GM19035 (cell line): ENCODE measurements at regions not wholly inside any gene's neighbourhood (a gene's known extent, or its start where the extent isn't known, plus 50 kb on each side); places are given as distances from the start of the nearest gene placed in this dataset.
"Not testable (repeated sequence)": the region's sequence is repeated elsewhere in the genome, so short reads cannot be mapped to it uniquely, and the experiment has no call there.

Experiments
- ATAC-seq: cut with Tn5 transposase; IDR thresholded peaks from one replicate; pipeline ENCODE4 v1.9.1; 2021; ENCODE audit not compliant: unreplicated experiment

- ATAC-seq = no peak
These were observed 296.0 kb downstream of the PPP1R3A start for GRCh38 chr7:113622796-113623195.

DNA sequence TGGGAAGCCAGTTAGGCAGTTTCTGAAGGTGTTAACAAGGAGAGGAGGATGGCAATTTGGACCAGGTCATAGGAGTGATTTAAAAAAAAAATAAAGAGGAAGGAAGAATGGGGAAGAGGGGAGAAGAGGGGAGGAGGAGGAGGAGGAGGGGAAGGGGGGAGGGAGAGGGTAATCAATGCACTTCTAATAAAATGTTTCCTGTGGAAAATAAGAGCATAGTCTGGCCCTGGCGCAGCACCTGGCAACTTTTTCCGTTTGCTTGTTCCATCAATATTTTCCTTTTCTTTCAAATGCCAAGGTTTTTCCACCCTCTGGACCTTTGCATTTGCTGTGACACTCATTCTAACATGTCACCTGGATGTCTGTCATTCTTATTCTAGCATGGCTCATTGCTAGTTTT, 308.2 kb downstream of the PPP1R3A start:
- ATAC-seq = no peak

- no peak for ATAC-seq
These were observed 310.0 kb downstream of the PPP1R3A start for GRCh38 chr7:113608782-113609181.

- ATAC-seq = no peak
These were observed 312.5 kb downstream of the PPP1R3A start for GRCh38 chr7:113606325-113606724.

DNA sequence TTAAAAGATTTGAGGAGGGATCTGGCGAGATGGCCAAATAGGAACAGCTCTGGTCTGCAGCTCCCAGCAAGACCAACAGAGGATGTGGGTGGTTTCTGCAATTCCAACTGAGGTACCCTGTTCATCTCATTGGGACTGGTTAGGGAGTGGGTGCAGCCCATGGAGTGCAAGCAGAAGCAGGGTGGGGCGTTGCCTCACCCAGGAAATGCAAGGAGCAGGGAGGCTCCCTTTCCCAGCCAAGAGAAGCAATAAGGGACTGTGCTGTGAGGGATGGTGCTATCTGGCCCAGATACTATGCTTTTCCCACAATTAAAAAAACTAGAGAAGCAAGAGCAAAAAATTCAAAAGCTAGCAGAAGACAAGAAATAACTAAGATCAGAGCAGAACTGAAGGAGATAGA, 318.4 kb downstream of the PPP1R3A start:
- ATAC-seq = not testable (repeated sequence)

DNA sequence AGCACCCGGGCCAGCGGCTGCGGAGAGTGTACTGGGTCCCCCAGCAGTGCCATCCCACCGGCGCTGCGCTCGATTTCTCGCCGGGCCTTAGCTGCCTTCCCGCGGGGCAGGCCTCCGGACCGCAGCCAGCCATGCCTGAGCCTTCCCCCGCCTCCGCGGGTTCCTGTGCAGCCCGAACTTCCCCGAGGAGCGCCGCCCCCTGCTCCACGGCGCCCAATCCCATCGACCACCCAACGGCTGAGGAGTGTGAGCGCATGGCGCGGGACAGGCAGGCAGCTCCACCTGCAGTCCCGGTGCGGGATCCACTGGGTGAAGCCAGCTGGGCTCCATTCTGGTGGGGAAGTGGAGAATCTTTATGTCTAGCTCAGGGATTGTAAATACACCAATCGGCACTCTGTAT, 325.4 kb downstream of the PPP1R3A start:
- ATAC-seq = not testable (repeated sequence)

- ATAC-seq = not testable (repeated sequence)
These were observed 325.9 kb downstream of the PPP1R3A start for GRCh38 chr7:113592924-113593323.

DNA sequence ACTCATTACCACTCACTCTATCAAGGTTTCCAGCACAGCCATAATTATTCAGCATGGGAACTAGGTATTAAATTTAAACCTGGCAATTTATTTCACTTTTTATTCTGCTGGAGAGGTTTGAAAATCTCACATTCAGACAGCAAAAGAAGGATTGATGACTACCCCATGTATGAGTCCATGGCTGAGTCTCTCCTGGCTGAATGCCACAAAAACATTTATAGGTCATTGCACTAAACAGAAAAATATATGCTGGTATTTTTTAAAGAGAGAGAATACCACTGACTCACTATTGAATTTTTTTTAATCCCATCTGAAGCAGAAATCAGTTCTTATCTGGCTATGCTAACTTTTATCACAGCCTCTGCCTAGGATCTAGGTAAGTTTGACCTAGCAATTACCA, 336.3 kb downstream of the PPP1R3A start:
- ATAC-seq = no peak

DNA sequence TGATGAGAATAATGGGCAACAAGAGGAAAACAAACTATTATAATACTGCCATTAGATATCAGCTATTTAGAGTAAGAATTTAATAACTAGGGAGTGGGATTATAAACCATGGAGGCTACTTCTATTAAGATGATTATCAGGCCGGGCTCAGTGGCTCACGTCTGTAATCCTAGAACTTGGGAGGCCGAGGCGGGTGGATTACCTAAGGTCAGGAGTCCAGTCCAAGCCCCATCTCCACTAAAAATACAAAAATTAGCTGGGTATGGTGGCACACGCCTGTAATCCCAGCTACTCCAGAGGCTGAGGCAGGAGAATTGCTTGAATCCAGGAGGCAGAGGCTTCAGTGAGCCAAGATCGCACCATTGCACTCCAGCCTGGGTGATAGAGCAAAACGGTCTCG, 355.6 kb downstream of the PPP1R3A start:
- ATAC-seq = not testable (repeated sequence)

DNA sequence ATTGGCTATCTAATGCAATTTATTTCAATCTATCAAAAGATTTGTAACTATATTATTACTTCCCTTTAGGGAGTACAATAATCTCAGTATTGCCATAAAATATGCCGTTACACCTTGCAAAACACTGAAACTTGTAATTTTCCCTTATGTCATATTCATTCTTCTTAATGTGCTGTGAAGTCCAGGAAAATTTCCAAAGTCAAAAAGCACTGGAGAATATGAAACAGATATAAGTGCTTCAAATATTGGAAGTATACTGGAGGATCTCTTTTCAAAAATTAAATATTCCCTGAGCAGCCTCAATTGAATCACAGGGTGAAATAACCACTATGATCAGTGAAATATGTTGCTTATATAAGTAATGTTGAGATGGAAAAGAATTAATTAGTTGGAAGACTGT, 356.0 kb downstream of the PPP1R3A start:
- no peak for ATAC-seq

GRCh38 chr7:113562242-113562641, 356.6 kb downstream of the PPP1R3A start:
- ATAC-seq = no peak

GRCh38 chr7:113561446-113561845, 357.4 kb downstream of the PPP1R3A start:
- ATAC-seq = no peak

DNA sequence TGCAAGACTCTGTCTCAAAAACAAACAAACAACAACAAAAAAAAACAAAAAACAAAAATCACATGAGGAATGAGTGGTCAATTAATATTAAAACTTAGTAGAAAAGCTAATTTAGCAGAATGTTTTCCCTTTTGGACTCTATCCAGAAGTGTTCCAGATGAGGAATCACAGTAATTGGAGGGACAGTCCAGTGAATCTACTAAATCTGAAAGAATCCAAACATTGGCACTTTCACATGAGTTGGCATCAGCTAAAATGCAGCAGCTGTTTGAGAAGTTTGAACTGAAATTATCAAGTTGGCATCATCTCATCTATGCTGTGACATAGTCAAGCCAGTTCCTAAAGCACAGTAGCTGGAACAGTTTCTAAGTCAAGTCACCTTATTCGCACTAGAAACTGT, 367.8 kb downstream of the PPP1R3A start:
- ATAC-seq = no peak

DNA sequence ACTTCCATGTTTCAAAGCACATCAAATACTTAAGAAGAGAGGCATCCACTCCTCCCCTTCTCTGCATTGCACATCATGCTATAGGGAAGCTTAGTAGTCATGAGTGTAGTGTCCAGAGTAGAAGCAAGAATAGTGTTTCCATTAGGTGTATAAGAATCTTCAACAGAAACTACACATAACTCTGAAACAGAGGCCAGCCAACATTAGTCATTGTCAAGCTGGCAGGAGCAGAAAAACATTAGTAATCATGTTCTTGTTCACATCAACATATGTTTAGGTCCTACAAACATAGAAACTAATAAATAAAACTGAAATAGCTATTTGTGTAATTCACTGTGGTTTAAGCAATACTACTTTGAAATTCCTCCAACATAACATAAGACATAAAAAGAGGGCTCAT, 370.2 kb downstream of the PPP1R3A start:
- ATAC-seq = peak; percentile 40

DNA sequence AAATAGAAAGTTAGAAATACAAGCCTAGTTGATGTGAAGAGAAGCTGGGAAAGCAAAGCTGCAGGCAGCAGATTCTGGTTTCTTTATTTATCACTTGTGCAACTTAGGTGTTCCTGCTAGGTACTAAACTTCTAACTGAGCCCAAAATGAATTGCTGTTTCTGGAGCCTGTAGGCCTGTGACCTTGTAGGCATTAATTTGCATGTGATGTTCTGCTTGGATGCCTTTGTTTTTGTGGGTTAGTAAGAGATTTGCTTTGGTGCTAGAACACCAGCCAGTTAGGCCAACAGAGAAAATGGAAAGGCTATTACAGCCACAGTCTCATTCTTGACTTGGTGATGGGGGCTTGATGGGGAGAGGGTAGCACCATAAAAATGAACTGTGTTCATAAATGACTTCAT, 370.7 kb downstream of the PPP1R3A start:
- ATAC-seq = peak; percentile 68

DNA sequence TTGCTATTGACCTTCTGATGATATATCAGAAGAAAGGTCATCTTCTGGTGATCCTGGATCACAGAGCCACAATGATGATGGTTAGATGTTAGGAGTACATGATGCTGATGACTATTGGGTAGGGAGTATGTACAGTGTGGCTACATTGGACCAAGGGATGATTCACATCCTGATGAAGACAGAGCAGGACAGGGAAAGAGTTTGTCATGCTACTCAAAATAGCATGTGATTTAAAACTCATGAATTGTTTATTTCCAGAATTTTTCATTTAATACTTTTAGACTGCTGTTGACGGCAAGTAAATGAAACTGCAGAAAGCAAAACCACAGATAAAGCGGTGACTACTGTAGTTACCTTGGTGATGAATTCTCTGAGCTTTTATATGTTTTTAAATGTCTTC, 397.3 kb downstream of the PPP1R3A start:
- no peak for ATAC-seq

- ATAC-seq = no peak
These were observed 399.3 kb downstream of the PPP1R3A start for GRCh38 chr7:113519472-113519871.

DNA sequence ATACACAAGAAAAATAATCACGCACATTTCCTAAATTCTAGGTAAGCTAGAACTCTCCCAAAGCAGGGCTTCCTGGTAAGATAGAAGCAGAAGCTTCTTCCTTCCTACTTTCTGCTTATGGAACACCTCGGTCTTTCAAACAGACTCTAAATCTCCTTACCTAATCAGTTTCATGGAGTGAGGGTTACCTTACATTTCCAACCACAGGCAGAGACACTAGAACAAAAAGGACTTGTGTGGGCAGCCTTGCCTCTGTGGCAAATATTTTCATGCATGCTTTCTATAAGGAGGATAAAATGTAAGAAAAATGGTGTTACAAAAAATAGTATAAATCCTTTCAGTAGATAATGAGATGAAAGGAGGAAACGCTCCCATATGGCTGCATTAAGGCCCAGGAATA, 386.3 kb upstream of the SMIM30 start:
- ATAC-seq = no peak

DNA sequence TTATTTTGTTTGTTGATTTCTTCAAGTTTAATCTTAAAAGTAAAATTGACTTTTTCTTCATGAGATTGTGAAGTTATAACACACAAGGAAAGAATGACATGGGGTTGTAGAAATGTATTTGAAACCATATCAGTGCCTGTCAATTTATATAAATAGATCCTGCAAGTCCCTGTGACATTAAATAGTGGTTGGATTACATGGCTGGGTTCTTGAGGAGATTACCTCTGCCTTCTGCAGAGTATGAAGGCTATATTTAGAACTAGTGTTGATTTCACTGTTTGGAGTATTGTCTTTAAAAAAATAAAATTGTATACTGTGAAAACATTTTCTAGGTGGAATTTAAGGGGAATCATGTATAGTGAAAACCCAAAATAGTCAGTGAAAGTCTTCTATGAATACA, 385.8 kb upstream of the SMIM30 start:
- no peak for ATAC-seq

DNA sequence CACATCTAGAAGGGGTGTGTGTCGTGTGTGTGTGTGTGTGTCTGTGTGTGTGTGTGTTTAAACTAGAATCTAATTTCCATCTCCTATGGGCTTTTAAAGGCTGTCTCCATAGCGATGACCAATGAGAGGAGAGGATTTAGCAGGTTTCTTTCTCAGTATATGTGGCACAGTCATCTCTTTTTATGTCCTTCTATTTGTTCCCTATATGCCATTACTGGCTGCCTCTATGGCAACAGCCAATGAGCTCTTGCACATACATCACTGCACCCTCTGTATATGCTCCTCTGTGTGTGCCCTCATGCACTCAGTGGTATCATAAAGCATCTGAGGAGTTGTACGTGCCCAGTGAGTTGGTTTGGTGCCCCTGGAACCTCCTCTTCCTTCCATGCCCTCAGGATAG, 378.2 kb upstream of the SMIM30 start:
- ATAC-seq = not testable (repeated sequence)

DNA sequence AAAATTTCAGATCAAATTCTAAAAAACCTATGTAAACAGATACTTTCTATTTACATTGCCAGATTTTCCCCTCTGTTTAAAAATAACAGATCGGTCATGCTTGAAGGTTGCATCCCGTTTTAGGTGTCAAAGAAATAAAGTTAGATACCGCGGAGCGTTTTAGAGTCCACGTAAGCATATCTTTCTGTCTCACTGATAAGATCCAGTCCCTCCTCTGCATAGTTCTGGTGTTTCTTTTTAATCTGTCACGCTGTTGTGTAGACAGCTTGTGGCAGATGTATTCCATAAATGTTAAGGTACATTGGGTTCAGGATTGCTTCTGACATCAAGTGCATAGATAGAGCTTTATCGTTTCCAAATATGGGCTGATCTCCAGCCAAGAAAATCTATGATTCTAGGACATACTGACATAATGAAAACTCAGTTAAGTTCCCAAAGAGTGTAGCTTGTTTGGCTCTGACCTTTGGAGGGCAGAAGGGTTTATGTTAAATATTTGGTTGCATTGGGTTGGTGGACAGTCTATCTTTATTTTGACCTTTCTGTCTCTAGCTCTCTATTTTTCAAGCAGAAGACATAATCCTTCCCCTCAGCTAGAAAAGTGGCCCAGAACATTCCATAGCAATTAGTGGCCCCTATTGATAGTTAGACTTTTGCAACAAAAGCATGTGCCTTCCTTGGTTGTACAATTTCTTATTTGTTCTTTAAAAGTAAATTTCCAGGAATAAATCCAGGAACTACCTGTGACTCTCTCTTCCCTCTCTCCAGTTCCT, 376.6 kb upstream of the SMIM30 start:
- not testable (repeated sequence) for ATAC-seq

DNA sequence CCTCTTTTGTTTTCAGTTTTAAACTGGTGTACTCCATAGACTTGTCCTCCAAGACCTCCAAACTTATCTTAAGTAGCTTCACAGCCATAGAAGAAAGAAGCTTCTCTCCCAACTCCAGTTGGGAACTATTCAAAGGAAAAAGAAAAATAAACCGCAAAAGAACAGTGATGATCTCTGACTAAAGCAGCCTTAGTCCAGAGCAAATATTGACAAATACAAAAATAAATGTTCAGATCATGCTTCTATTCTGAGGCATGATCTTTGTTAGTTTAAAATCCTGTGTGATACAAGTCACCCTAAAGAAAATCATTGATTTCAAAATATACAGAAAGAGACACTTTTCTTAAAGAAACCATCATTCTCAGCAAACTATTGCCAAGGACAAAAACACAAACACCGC, 373.0 kb upstream of the SMIM30 start:
- ATAC-seq = no peak
